Glutamatergic neuron (in vitro differentiated cells): ENCODE measurements at regions not wholly inside any gene's neighbourhood (a gene's known extent, or its start where the extent isn't known, plus 50 kb on each side); places are given as distances from the start of the nearest gene placed in this dataset.

Experiments
- DNase-seq: peaks from one replicate; pipeline ENCODE4 v3.0.0; 2022
- H3K27ac Mint-ChIP-seq: one replicate; pipeline ENCODE4 v1.8.0; 2020; ENCODE audit warnings: mild to moderate bottlenecking, mixed read lengths, inconsistent platforms; ENCODE audit not compliant: unreplicated experiment
- H3K27me3 Mint-ChIP-seq: one replicate; pipeline ENCODE4 v1.8.0; 2020; ENCODE audit warnings: mild to moderate bottlenecking, moderate library complexity, mixed read lengths, inconsistent platforms; ENCODE audit not compliant: unreplicated experiment
- H3K36me3 Mint-ChIP-seq: one replicate; pipeline ENCODE4 v1.8.0; 2020; ENCODE audit warnings: mild to moderate bottlenecking, mixed read lengths, inconsistent platforms; ENCODE audit not compliant: unreplicated experiment
- H3K4me1 Mint-ChIP-seq: one replicate; pipeline ENCODE4 v1.8.0; 2020; ENCODE audit warnings: mild to moderate bottlenecking, low read depth, mixed read lengths, inconsistent platforms; ENCODE audit not compliant: unreplicated experiment
- H3K4me3 Mint-ChIP-seq: one replicate; pipeline ENCODE4 v1.8.0; 2020; ENCODE audit warnings: mild to moderate bottlenecking, mixed read lengths, inconsistent platforms; ENCODE audit not compliant: unreplicated experiment
- H3K9me3 Mint-ChIP-seq: one replicate; pipeline ENCODE4 v1.8.0; 2020; ENCODE audit warnings: mild to moderate bottlenecking, moderate library complexity, mixed read lengths, inconsistent platforms; ENCODE audit not compliant: unreplicated experiment
- TF ChIP-seq, protein P1 (sequence below): fragments of 200-600 bp; sonication (generic); IDR thresholded peaks from one replicate; pipeline ENCODE4 v1.5.0; 2021; ENCODE audit not compliant: partially characterized antibody, unreplicated experiment

DNA sequence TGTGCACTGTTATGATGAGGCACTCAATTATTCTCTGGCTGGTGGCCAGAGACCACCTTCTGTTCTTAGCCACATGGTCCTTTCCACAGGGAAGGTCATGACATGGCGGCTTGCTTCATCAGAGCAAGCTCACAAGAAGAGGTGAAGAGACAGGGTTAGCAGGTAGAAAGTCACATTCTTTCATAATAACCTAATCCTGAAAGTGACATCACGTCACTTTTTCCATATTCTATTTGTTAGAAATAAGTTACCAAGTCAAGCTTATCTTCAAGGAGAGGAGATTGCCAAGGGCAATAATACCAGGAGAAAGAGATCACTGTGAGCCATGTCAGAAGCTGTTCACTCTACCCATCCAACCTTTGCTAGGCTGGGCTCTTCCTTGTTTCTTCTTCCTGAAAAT is 139.4 kb downstream of the OSR1 start:
- Mint-ChIP-seq H3K36me3 (no peaks in the 10 kb centered on the region), H3K27me3 (no peaks in the 10 kb centered on the region), H3K4me3 (no peak overlapping the region), H3K27ac (no peak overlapping the region), H3K4me1 (peaks cover 15% of the 10 kb centered on the region), H3K9me3 (no peaks in the 10 kb centered on the region)
- DNase-seq: no peak
- TF ChIP-seq, protein P1, sequence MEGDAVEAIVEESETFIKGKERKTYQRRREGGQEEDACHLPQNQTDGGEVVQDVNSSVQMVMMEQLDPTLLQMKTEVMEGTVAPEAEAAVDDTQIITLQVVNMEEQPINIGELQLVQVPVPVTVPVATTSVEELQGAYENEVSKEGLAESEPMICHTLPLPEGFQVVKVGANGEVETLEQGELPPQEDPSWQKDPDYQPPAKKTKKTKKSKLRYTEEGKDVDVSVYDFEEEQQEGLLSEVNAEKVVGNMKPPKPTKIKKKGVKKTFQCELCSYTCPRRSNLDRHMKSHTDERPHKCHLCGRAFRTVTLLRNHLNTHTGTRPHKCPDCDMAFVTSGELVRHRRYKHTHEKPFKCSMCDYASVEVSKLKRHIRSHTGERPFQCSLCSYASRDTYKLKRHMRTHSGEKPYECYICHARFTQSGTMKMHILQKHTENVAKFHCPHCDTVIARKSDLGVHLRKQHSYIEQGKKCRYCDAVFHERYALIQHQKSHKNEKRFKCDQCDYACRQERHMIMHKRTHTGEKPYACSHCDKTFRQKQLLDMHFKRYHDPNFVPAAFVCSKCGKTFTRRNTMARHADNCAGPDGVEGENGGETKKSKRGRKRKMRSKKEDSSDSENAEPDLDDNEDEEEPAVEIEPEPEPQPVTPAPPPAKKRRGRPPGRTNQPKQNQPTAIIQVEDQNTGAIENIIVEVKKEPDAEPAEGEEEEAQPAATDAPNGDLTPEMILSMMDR: no peak

DNA sequence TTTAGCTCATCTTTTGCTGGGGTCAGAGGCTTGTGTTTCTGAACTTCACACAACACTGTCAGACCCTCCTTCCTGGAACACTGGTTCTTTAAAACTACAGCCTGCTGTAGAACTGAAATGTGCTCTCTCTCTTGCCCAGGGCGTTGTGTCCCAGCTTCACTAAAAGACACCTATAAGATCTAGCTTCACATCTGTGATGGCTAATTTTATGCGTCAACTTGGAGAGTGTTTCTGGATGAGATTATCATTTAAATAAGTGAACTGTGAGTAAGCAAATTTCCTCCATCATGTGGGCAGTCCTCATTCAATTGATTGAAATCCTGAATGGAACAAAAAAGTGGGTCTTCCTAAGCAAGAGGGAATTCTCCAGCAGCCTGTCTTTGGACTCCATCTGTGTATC is 140.3 kb downstream of the OSR1 start:
- no peak overlapping the region for H3K4me3 Mint-ChIP-seq
- H3K27me3 Mint-ChIP-seq: peaks cover 3% of the 10 kb centered on the region
- H3K36me3 Mint-ChIP-seq: no peaks in the 10 kb centered on the region
- DNase-seq: no peak
- no peaks in the 10 kb centered on the region for H3K9me3 Mint-ChIP-seq
- no peak overlapping the region for H3K27ac Mint-ChIP-seq
- TF ChIP-seq, protein P1: no peak
- H3K4me1 Mint-ChIP-seq: peaks cover 15% of the 10 kb centered on the region

DNA sequence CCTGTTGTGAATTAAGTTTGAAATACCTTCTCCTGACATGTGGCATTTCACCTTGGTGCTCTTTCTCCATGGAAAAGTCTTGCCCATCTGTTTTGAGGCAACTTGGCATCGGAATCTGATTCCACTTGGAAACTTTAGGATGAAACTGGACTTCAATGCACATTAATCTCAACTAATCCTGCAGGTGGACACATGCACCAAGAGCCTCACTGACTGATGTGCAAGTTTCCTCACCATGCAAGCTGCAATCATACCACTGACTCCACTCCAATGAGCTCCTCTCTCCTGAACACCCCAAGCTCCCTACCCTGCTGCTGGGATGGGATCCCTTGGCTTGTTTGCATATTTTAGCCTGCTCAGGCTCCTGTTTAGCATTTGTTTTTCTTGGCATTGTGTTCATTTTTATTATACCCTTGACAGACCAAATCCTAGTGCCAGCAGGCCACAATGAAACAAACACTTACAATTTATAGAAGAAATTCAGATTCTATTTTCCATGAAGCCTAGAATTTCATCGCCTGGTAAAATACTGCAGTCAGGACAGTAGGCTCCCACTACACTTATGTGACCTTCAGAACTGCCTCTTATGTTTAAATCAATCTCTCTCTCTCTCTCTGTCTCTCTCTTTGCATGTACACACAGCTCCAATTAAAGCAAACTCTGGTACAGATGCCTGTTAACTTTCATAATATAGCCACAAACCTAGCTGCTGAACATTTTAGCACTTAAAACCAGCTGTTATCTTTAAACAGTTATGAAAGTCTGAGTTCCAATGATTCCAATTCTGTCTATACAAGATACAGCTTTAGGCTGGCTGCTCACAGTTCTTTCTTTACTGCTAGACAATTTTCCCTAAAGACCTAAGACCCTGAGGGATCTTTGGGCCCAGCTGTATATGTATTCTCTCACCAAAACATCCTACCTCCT is 141.5 kb downstream of the OSR1 start:
- DNase-seq: no peak
- Mint-ChIP-seq H3K9me3 (no peaks in the 10 kb centered on the region), H3K27me3 (peaks cover 3% of the 10 kb centered on the region), H3K4me1 (peaks cover 15% of the 10 kb centered on the region), H3K36me3 (no peaks in the 10 kb centered on the region), H3K4me3 (no peak overlapping the region), H3K27ac (no peak overlapping the region)
- TF ChIP-seq, protein P1: no peak

GRCh38 chr2:19216238-19216637 is 142.2 kb downstream of the OSR1 start:
- no peaks in the 10 kb centered on the region for H3K36me3 Mint-ChIP-seq
- TF ChIP-seq, protein P1: no peak
- DNase-seq: no peak
- H3K9me3 Mint-ChIP-seq: no peaks in the 10 kb centered on the region
- H3K27me3 Mint-ChIP-seq: peaks cover 3% of the 10 kb centered on the region
- peaks cover 15% of the 10 kb centered on the region for H3K4me1 Mint-ChIP-seq
- H3K27ac Mint-ChIP-seq: no peak overlapping the region
- H3K4me3 Mint-ChIP-seq: no peak overlapping the region

DNA sequence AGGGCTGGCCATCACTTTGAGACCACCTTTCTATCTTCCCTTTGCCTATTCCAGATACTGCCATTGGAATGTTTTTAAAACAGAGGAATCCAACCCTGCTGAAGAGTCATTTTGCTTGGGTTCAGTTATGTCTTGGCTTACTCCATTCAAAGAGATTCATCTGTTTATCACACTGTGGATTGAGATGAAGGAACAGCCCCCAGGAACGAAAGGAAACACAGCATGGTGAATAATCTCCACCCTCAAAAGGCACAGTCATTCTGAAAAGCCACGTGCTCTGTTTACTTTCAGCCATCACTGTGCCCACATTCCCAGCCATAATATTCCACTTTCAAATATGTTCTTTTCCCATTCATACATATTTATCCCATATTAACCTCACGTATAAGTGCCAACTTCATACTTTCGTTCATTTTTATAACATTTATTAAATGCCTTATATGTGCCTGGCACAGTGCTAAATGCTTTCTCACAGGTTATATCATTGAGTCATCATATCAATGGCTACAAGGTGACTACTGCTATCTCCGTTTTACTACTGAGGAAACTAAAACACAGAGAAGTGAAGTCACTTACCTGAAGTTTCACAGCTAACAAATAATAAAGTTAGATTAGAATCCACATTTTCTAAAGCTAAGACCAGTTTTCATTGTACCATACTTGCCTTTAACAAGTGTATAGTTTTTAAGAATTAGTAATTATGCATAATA is 143.6 kb downstream of the OSR1 start:
- H3K36me3 Mint-ChIP-seq: no peaks in the 10 kb centered on the region
- peaks cover 15% of the 10 kb centered on the region for H3K4me1 Mint-ChIP-seq
- H3K27ac Mint-ChIP-seq: no peak overlapping the region
- no peak overlapping the region for H3K4me3 Mint-ChIP-seq
- peaks cover 3% of the 10 kb centered on the region for H3K27me3 Mint-ChIP-seq
- TF ChIP-seq, protein P1: no peak
- no peak for DNase-seq
- no peaks in the 10 kb centered on the region for H3K9me3 Mint-ChIP-seq
